Hepatocyte (in vitro differentiated cells): ENCODE measurements at regions not wholly inside any gene's neighbourhood (a gene's known extent, or its start where the extent isn't known, plus 50 kb on each side); places are given as distances from the start of the nearest gene placed in this dataset.
"Not testable (repeated sequence)": the region's sequence is repeated elsewhere in the genome, so short reads cannot be mapped to it uniquely, and the experiment has no call there.

Experiments used
- DNase-seq: peaks from one replicate; pipeline ENCODE4 v3.0.0-alpha.2; 2016; ENCODE audit warnings: low spot score
- H2AFZ ChIP-seq: fragments of 200-600 bp; sonication (generic); 2 replicates; pipeline ENCODE4 v1.6.0; 2016; ENCODE audit warnings: antibody characterized with exemption, mild to moderate bottlenecking
- H3K27ac ChIP-seq: fragments of 200-600 bp; sonication (generic); 2 replicates; pipeline ENCODE4 v1.5.1; 2016; ENCODE audit warnings: mild to moderate bottlenecking
- H3K27me3 ChIP-seq: fragments of 200-600 bp; sonication (generic); 2 replicates; pipeline ENCODE4 v1.6.1; 2016
- H3K36me3 ChIP-seq: fragments of 200-600 bp; sonication (generic); replicated peaks from 2 replicates; pipeline ENCODE4 v1.5.1; 2016; ENCODE audit warnings: low read depth; ENCODE audit not compliant: insufficient read depth
- H3K4me1 ChIP-seq: fragments of 200-600 bp; sonication (generic); 2 replicates; pipeline ENCODE4 v1.5.1; 2016; ENCODE audit warnings: mild to moderate bottlenecking, moderate library complexity; ENCODE audit not compliant: insufficient read depth
- H3K4me2 ChIP-seq: fragments of 200-600 bp; sonication (generic); 2 replicates; pipeline ENCODE4 v1.6.0; 2016
- H3K4me3 ChIP-seq: fragments of 200-600 bp; sonication (generic); 2 replicates; pipeline ENCODE4 v1.5.1; 2016; ENCODE audit warnings: mild to moderate bottlenecking
- H3K79me2 ChIP-seq: fragments of 200-600 bp; sonication (generic); 2 replicates; pipeline ENCODE4 v1.6.0; 2017; ENCODE audit warnings: mild to moderate bottlenecking
- H3K9me2 ChIP-seq: fragments of 200-600 bp; sonication (generic); replicated peaks from 2 replicates; pipeline ENCODE4 v1.6.0; 2017; ENCODE audit warnings: mild to moderate bottlenecking; ENCODE audit not compliant: insufficient read depth
- H3K9me3 ChIP-seq: fragments of 200-600 bp; sonication (generic); 2 replicates; pipeline ENCODE4 v1.5.1; 2016; ENCODE audit warnings: low read depth, mild to moderate bottlenecking
- H4K20me1 ChIP-seq: fragments of 200-600 bp; sonication (generic); 2 replicates; pipeline ENCODE4 v1.6.0; 2016; ENCODE audit warnings: mild to moderate bottlenecking; ENCODE audit not compliant: insufficient read depth, poor library complexity, severe bottlenecking
- CTCF ChIP-seq: fragments of 200-600 bp; sonication (generic); IDR thresholded peaks from 2 replicates; pipeline ENCODE4 v1.5.1; 2016; ENCODE audit warnings: antibody characterized with exemption, mild to moderate bottlenecking; ENCODE audit not compliant: poor library complexity
- EZH2 ChIP-seq: fragments of 200-600 bp; sonication (generic); IDR thresholded peaks from 2 replicates; pipeline ENCODE4 v1.6.1; 2016; ENCODE audit warnings: antibody characterized with exemption, mild to moderate bottlenecking, borderline replicate concordance
- EZH2phosphoT487 ChIP-seq: fragments of 200-600 bp; sonication (generic); IDR thresholded peaks from one replicate; pipeline ENCODE4 v1.6.1; 2018; ENCODE audit warnings: antibody characterized with exemption, mild to moderate bottlenecking, low read depth, moderate library complexity; ENCODE audit not compliant: unreplicated experiment, severe bottlenecking
- WGBS: methylation state at CpG from one replicate; pipeline ENCODE4 v1.1.6; 2016; ENCODE audit warnings: low lambda C conversion rate; ENCODE audit errors: missing lambda C conversion rate; 5-methylcytosine and 5-hydroxymethylcytosine counted together

- WGBS, result 57% methylated on average over 1 of the region's 1 CpG
- H3K4me2 ChIP-seq, result no peak overlapping the region
- no peak for TF ChIP-seq CTCF
- TF ChIP-seq EZH2, result no peak
- peak overlapping the region; percentile 39 for H3K27ac ChIP-seq
- H3K9me3 ChIP-seq, result no peaks in the 10 kb centered on the region
- H4K20me1 ChIP-seq, result no peaks in the 10 kb centered on the region
- DNase-seq, result no peak
- no peaks in the 10 kb centered on the region for H3K36me3 ChIP-seq
- no peaks in the 10 kb centered on the region for H3K9me2 ChIP-seq
- no peaks in the 10 kb centered on the region for H3K79me2 ChIP-seq
- peaks cover 21% of the 10 kb centered on the region for H3K4me1 ChIP-seq
- no peaks in the 10 kb centered on the region for H3K27me3 ChIP-seq
- no peak overlapping the region for H2AFZ ChIP-seq
- no peak overlapping the region for H3K4me3 ChIP-seq
These were observed 80.7 kb upstream of the CD28 start for GRCh38 chr2:203625701-203626100.

GRCh38 chr2:203626247-203626646, 80.2 kb upstream of the CD28 start:
- not testable (repeated sequence) for H4K20me1 ChIP-seq, H3K4me3 ChIP-seq, H3K36me3 ChIP-seq, H3K9me2 ChIP-seq, H3K79me2 ChIP-seq, H3K27me3 ChIP-seq, DNase-seq, H3K4me2 ChIP-seq, H2AFZ ChIP-seq, H3K9me3 ChIP-seq
- Histone ChIP-seq H3K27ac (peak overlapping the region; percentile 39), H3K4me1 (peaks cover 21% of the 10 kb centered on the region)
- WGBS, result 99% methylated on average over 4 of the region's 4 CpGs

GRCh38 chr2:203626952-203627681, 79.3 kb upstream of the CD28 start:
- H4K20me1 ChIP-seq, result no peaks in the 10 kb centered on the region
- H2AFZ ChIP-seq, result no peak overlapping the region
- H3K4me2 ChIP-seq, result peak overlapping the region; percentile 4
- peak overlapping the region; percentile 57 for H3K27ac ChIP-seq
- no peaks in the 10 kb centered on the region for H3K9me3 ChIP-seq
- DNase-seq, result peak; percentile 38
- H3K27me3 ChIP-seq, result no peaks in the 10 kb centered on the region
- 43% methylated on average over 2 of the region's 2 CpGs for WGBS
- TF ChIP-seq CTCF (no peak), EZH2phosphoT487 (no peak), EZH2 (no peak)
- H3K79me2 ChIP-seq, result no peaks in the 10 kb centered on the region
- no peaks in the 10 kb centered on the region for H3K9me2 ChIP-seq
- no peak overlapping the region for H3K4me3 ChIP-seq
- no peaks in the 10 kb centered on the region for H3K36me3 ChIP-seq
- H3K4me1 ChIP-seq, result peaks cover 21% of the 10 kb centered on the region

- WGBS, result 85% methylated on average over 2 of the region's 2 CpGs
- H3K27ac ChIP-seq, result no peak overlapping the region
- H3K27me3 ChIP-seq, result no peaks in the 10 kb centered on the region
- H3K36me3 ChIP-seq, result no peaks in the 10 kb centered on the region
- H2AFZ ChIP-seq, result no peak overlapping the region
- TF ChIP-seq CTCF (no peak), EZH2phosphoT487 (no peak), EZH2 (no peak)
- H3K9me2 ChIP-seq, result no peaks in the 10 kb centered on the region
- no peak overlapping the region for H3K4me3 ChIP-seq
- DNase-seq, result no peak
- H3K4me2 ChIP-seq, result no peak overlapping the region
- H3K4me1 ChIP-seq, result peaks cover 21% of the 10 kb centered on the region
- H4K20me1 ChIP-seq, result no peaks in the 10 kb centered on the region
- H3K79me2 ChIP-seq, result no peaks in the 10 kb centered on the region
- H3K9me3 ChIP-seq, result no peaks in the 10 kb centered on the region
These were observed 76.7 kb upstream of the CD28 start for GRCh38 chr2:203629699-203630098.
